ENCODE measurements at regions not wholly inside any gene's neighbourhood (a gene's known extent, or its start where the extent isn't known, plus 50 kb on each side); places are given as distances from the start of the nearest gene placed in this dataset.

DNA sequence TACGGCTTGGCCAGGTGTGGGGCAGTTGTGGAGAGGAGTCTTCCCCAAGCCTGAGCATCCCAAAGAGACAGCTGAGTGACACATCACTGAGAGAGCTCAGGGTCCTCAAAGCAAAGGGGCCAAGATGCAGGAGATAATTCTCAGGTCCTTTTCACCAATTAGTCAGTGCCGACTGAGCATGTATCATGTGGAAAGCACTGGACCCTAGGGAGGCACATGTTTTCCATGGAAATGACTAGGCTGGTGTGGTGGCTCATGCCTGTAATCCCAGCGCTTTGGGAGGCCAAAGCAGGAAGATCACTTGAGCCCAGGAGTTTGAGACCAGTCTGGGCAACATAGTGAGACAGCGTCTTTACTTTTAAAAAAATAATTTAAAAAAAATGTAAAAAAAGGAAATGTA is 67.3 kb upstream of the PRPS1 start:
- DNase-seq (ENCODE audit: low read depth) = no peak

DNA sequence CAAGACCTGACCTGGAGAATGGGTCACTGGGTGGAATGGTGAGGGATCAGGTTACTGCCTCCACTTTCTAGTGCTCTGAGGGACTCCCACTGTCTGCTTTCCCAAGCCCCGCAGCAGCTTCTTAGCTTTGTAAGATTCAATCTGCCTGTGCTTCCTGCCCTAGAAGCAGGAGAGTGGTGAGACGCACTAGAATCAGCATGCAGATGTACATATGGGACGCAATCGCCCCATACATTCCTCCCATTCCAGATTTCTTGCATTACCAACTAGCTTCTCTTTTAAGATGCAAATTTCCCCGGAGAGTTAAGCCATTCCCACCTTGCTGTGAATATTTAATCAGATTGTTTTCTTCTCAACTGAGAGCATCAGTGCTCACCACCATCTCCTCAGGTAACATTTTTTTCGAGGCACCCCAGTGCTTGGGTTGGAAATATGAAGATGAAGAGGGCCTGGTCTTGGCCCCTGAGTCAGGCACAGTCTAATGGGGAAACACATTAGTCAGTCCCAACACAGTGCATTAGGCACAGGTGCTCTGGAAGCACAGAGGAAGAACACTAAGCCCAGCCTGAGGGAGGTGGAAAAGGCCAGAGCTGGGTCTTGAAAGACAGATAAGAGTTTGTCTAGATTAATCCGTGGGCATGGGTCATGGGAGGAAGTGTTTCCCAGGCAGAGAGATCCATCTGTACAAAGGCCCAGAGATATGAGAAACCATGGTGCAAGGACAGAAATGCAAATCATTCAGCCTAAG is 66.7 kb upstream of the PRPS1 start:
- no peak for DNase-seq (ENCODE audit: low read depth)

DNA sequence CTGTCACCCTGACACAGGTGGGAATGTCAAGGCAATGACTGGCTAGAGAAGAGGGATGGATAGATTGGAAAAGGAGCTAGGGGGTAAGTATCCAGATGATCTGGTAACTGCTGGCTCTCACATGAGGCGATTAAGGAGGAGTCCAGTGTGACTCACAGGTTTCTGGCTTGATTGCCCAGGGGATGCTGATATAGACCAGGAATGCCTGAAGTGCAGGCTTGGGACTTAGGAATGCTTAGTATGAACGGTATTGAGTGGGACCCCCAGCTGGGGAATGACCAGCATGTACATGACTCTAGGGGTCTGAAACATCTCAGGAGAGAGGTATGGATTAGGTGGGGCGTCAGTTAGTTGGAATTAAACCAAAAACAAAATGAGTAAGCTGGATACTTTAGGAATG is 65.8 kb upstream of the PRPS1 start:
- DNase-seq (ENCODE audit: low read depth) = peak; percentile 84

DNA sequence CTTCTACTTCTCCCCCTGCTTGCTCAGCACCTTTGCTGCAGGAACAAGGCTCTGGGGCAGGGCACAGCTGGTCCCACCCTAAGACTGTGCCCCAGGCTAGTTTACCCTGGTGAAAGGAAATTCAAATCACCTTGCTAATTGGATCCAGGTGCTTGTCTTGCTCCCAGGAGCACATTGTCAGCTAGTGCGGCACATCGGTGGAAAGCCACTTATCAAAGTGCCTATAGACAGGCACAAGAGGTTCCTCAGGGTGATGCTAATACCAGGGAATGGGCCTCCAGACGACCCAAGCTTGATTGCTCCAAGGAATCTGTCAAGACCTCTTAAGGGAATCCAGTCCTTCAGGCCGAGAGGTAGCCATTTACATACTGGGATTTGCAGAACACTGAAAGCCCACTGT is 64.5 kb upstream of the PRPS1 start:
- no peak for DNase-seq (ENCODE audit: low read depth)

DNA sequence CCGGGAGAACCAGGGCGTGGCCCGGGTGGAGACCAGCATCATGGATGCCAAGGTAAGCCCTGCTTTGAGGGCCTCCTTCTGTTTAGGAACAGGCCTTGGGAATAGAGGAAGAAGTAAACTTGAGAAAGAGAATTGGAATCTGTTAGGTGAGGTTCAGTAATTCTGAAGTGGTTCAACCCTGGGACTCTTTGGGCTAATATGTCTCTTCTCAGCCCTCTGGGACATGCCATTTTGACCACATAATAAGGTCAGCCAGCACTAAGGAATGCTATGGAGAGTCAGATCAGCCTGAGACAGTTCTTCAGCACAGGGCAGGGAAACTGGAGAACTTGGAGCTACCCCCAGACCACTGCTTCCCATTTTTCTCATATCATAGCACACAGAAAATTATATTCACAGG is 63.3 kb upstream of the PRPS1 start:
- DNase-seq (ENCODE audit: low read depth) = no peak

DNA sequence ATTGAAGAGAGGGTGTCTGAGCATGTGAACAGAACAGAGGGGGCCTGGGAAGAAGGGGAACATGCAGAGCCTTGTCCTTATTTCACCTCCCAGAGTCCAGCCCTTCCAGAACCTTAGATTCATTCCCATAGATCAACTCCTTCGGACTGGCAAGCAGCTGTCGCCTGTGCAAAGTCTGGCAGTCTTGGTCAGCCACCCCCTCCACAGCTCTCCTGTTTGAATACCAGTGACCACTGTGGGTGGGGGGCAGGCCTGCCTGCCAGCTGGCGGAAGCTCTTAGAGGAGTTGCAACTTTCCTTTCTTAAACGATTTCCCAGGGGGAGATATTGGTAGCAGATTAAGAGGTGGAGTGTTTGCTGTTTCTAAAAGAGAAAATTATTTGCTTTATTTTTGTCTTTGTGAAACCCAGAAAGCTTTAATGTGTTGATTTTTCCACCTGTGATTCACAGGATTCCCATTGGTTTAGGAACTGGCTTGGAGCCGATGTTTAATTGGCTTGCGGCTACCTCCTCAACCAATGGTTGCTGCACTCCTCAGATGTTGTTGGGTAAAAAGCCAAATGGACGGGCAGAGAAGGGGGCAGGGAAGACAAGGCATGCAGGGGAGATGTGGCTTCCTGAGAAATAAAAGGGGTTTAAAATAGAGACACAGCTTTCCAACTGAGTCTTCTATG is 62.2 kb upstream of the PRPS1 start:
- no peak for DNase-seq (ENCODE audit: low read depth)

DNA sequence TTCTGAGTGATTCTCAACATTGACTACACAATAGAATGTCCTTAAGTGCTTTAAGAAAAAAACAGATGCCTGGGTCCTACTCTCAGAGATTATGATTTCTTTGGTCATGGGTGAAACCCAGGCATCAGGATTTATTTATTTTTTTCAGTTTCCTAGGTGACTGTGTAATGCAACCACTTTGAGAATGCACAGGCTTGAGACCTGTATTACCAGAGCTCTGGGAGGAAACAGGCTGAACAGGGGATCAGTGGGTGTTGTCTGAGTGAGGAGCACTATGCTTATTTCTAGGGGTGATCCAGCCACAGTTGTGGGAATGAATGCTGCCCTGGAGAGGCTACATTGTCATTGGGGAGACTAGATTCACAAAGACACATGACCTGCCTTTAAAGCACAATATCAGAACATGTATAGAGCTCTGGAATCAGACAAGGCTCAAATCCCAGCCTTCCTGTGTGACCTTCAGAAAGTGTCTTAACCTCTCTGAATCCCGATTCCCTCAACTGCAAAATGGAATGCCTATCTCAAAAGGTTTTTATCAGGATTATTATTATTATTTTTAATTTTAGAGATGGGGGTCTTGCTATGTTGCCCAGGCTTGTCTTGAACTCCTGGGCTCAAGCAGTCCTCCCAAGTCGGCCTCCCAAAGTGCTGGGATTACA is 61.6 kb upstream of the PRPS1 start:
- DNase-seq (ENCODE audit: low read depth) = no peak

DNA sequence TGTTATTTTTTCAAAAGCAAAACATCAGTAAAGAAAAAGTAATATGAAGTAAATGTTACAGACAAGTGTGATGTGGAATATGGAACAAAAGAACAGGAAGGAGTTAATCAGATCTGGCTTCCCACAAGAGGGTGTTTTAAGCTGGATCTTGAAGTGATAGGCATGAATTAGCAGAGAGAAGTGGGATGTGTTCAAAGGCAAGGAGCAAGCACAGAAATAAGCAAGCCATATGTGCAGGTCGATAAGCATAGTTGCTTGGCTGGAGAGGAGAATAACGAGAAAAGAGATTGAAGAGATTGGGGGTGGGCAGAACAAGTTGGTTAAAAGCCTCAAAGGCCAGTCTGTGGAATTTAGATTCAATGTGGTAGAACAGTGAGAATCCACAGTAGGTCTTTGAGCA is 60.9 kb upstream of the PRPS1 start:
- DNase-seq (ENCODE audit: low read depth) = no peak

DNA sequence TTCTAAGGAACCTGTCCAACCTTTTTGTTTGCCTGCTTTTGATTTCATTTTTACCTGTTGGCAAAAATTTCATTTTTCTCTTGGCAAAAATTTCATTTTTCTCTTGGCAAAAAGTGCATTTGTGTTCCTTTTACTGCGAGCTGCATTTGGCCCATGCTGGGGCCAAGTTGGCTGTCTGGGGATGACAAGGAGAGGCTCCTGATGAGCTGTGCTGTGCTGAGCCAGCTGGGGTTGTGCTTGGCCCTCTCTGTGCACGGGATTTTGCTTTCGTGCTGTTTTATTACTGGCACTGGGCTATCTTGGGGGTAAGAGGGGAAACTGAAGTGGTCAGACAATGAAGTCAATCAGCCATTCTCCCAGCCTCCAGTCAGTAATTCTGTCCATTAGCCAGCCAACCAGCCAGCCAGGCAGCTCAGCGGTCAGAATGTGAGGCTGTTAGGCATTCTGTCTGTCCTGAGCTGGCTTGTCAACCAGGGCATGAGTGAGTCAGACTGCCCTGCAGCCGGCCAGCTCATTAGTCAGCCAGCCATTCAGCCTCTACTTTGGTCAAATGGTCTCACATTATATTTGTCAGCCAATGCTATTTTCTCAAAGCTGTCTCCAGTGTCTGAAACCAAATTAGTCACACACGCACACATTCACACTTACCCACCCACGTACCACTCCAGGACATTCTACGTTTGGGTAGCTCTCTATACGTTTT is 56.9 kb upstream of the PRPS1 start:
- DNase-seq (ENCODE audit: low read depth) = peak; percentile 66

DNA sequence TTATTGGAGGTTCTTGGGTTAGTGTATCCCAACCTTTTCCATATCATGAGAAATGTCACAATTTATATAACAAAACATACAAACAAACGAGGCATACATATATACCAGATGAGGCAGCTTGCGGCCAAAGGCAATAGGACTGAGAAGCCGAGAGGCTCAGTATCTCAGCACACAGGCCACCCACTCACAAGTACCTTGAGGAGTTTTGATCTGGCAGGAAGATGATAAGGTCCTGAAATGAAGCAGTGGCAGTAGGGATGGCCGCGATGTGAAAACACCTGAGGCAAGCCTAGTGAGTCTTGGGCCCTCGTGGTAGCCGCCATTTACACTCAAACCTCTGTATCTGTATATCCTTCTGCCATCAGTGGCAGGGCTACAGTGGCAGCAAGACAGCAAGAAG is 55.3 kb upstream of the PRPS1 start:
- DNase-seq (ENCODE audit: low read depth) = no peak

DNA sequence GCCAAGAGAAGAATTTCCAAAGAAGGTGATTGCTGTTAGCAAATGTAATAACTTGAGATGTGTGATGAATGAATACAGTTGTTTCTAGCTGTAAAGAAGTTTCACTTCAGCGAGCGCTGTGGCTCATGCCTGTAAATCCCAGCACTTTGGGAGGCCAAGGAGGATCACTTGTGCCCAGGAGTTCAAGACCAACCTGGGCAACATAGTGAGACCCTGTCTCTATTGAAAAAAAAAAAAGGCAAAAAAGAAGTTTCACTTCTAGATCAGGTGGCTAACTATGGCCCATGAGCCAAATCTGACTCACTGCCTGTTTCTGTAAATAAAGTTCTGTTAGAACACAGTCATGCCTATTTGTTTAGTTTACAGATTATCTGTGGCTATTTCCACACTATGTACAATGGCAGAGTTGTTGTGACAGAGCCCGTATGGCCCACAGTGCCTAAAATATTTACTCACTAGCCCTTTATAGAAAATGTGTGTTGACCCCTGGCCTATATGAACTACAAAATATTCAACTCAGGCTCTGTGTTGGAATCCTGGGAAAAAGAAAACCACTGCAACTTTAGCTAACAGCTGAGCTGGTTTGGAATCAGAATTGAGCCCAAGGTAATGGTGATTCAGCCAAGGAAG is 54.1 kb upstream of the PRPS1 start:
- DNase-seq (ENCODE audit: low read depth) = no peak

DNA sequence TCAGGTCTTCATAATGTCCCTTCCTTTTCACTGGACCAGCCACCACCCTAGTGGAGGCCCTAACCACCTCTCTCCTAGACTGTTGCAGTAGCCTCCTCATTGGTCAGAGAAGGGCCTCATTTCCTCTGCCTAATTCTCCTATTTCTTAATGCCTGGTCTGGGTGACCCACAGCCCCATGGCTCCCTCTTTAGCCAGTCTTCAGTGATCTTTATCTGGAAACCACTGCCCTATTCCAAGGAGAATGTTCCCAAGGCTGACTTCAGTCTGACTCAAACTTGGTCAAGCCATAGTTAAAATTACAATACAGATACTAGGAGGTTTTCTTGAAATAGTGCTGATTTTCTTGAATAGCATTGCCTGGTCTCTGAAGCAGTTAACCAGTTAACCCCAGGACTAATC is 53.6 kb upstream of the PRPS1 start:
- no peak for DNase-seq (ENCODE audit: low read depth)

DNA sequence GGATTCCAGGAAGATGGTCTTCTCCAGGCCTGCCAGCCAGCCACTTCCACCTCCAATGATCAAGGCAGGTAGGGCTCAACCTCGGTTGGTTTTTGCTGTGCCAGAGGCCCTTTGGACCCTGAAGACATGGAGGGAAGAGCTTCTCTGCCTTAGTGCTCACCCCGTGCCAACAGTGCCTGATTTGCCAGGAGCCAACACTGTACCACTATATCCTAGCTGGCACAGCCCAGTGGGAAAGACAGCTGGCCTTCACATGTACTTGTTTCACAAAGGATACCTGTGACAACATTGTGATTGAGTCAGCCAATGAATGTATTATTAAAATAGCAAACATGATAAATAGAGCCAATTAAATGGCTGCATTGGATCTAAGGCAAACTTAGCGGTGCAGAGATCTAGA is 51.9 kb upstream of the PRPS1 start:
- DNase-seq (ENCODE audit: low read depth) = no peak

DNA sequence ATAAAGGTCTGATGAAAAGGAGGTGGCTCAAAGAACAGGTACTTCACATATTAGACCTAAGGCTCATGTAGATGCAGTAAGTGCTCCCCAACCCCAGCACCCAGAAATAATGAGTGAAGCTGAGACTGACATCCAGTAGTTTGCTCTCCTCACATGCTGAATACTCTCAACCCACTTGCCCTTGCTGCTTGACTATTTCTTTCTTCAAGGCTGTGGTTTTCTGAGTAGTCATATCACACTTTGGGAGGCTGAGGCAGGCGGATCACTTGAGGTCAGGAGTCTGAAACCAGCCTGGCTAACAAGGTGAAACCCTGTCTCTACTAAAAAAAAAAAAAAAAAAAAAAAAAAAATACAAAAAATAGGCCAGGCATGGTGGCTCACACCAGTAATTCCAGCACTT is 51.5 kb upstream of the PRPS1 start:
- no peak for DNase-seq (ENCODE audit: low read depth)

DNA sequence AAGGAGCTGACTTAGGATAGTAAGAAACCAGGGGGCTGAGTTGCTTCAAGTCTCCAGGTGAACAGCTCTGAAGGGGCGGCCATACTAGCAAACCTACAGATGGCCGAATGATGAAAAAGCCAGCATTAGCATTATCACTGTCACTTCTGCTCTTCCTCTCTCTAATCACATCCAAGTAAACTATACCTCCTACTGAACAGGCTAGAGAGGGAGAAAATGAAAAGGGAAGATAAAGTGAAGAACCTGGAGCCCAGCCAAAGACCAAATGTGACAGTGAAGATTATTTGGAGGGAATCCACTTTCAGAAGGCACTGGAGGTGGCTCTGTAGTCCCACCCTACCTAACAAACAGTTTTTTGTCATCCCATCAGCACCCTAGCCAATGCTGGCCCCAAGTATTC is 50.4 kb upstream of the PRPS1 start:
- no peak for DNase-seq (ENCODE audit: low read depth)

Measured in HS-27A (cell line).